SU-DHL-6 (cell line): ENCODE measurements at regions not wholly inside any gene's neighbourhood (a gene's known extent, or its start where the extent isn't known, plus 50 kb on each side); places are given as distances from the start of the nearest gene placed in this dataset.

Source experiments
- CTCF ChIP-seq: fragments of 200-600 bp; sonication (generic); IDR thresholded peaks from one replicate; pipeline ENCODE4 v1.5.1; 2017; ENCODE audit warnings: antibody characterized with exemption, mild to moderate bottlenecking, low read length, moderate library complexity; ENCODE audit not compliant: insufficient read depth, poor library complexity, severe bottlenecking
- EZH2phosphoT487 ChIP-seq: fragments of 200-600 bp; sonication (generic), shearing (Covaris generic); conservative IDR thresholded peaks from 2 replicates; pipeline ENCODE4 v1.6.1; 2018; ENCODE audit warnings: mild to moderate bottlenecking, antibody characterized with exemption, low read length, moderate library complexity, mixed read lengths

GRCh38 chr1:87830432-87830978 lies 501.8 kb downstream of the LMO4 start:
- TF ChIP-seq CTCF = no peak
- no peak for TF ChIP-seq EZH2phosphoT487
